ENCODE measurements at regions not wholly inside any gene's neighbourhood (a gene's known extent, or its start where the extent isn't known, plus 50 kb on each side); places are given as distances from the start of the nearest gene placed in this dataset.

- no peak for DNase-seq
- Histone ChIP-seq H3K4me1 (peaks cover 15% of the 10 kb centered on the region), H3K27me3 (ENCODE audit: low read depth) (no peaks in the 10 kb centered on the region), H3K36me3 (no peaks in the 10 kb centered on the region), H3K9me3 (replicated peaks) (no peaks in the 10 kb centered on the region), H3K4me3 (no peak overlapping the region), H3K27ac (replicated peaks) (no peak overlapping the region)
- no peak for TF ChIP-seq CTCF (IDR thresholded peaks at IDR 0.05; ENCODE audit: borderline replicate concordance)
- intact Hi-C loops (cut with micrococcal nuclease) = loop anchor here (5.0 kb wide), 1 partner anchor 948 kb away; no protein-coding TSS in a partner anchor
These were observed 118.8 kb downstream of the ADTRP start for GRCh38 chr6:11659757-11660156.

GRCh38 chr6:11662323-11662722 lies 116.3 kb downstream of the ADTRP start:
- intact Hi-C loops (cut with micrococcal nuclease) = no loop called here
- Histone ChIP-seq H3K36me3 (no peaks in the 10 kb centered on the region), H3K4me3 (no peak overlapping the region), H3K27me3 (ENCODE audit: low read depth) (peaks cover 4% of the 10 kb centered on the region), H3K27ac (replicated peaks) (no peak overlapping the region), H3K4me1 (no peaks in the 10 kb centered on the region), H3K9me3 (replicated peaks) (no peaks in the 10 kb centered on the region)
- no peak for TF ChIP-seq CTCF (IDR thresholded peaks at IDR 0.05; ENCODE audit: borderline replicate concordance)
- DNase-seq = no peak

- no peak for TF ChIP-seq CTCF (IDR thresholded peaks at IDR 0.05; ENCODE audit: borderline replicate concordance)
- no peaks in the 10 kb centered on the region for H3K9me3 ChIP-seq (replicated peaks)
- H3K27ac ChIP-seq (replicated peaks) = no peak overlapping the region
- intact Hi-C loops (cut with micrococcal nuclease) = no loop called here
- no peak for DNase-seq
- H3K36me3 ChIP-seq = no peaks in the 10 kb centered on the region
- H3K27me3 ChIP-seq (ENCODE audit: low read depth) = peaks cover 11% of the 10 kb centered on the region
- H3K4me1 ChIP-seq = no peaks in the 10 kb centered on the region
- no peak overlapping the region for H3K4me3 ChIP-seq
These were observed 115.1 kb downstream of the ADTRP start for GRCh38 chr6:11663519-11663918.

Measured in left ventricle myocardium inferior (tissue), 1 donor.